SK-N-SH (cell line): ENCODE measurements at regions not wholly inside any gene's neighbourhood (a gene's known extent, or its start where the extent isn't known, plus 50 kb on each side); places are given as distances from the start of the nearest gene placed in this dataset.

Experiments used
- CTCF ChIA-PET: fragments of 300-600, 350-600 bp; formaldehyde crosslinking; extraction: SDS; loops from one replicate; lab custom pipeline; 2021; lab: Yijun Ruan, JAX
- POLR2A ChIA-PET: fragments of 350-600 bp; sonication (Branson Sonifier 250); formaldehyde crosslinking; extraction: SDS; loops from one replicate; lab custom pipeline; 2020; ENCODE audit warnings: antibody characterized with exemption, inconsistent platforms; lab: Yijun Ruan, JAX
- DNase-seq: peaks from one replicate; pipeline ENCODE4 v3.0.0; 2012
- H2AFZ ChIP-seq: fragments of 200-600 bp; sonication (generic); 2 replicates; pipeline ENCODE4 v1.8.1; 2016; ENCODE audit warnings: antibody characterized with exemption, mild to moderate bottlenecking, low read depth
- H3F3A ChIP-seq: fragments of 200-600 bp; sonication (generic); replicated peaks from 2 replicates; pipeline ENCODE3; 2016; ENCODE audit warnings: antibody characterized with exemption, mild to moderate bottlenecking; ENCODE audit not compliant: insufficient read depth
- H3K27ac ChIP-seq, 2 experiments: fragments of 200-500 bp in 1 of 2; fragments of 200-600 bp in 1 of 2; sonication (Bioruptor generic) in 1 of 2; sonication (generic), shearing (Covaris generic) in 1 of 2; 2 replicates each; pipeline versions ENCODE4 v1.5.1 to v1.6.1; 2014 to 2016; ENCODE audit warnings: low read depth in 2 of 2, inconsistent platforms in 1 of 2, low read length in 1 of 2, mild to moderate bottlenecking in 1 of 2, mixed read lengths in 1 of 2
- H3K27me3 ChIP-seq: fragments of 200-600 bp; sonication (generic), shearing (Covaris generic); 2 replicates; pipeline ENCODE4 v1.6.1; 2016; ENCODE audit warnings: mixed run types; ENCODE audit not compliant: insufficient read depth
- H3K36me3 ChIP-seq, 2 experiments: fragments of 200-500 bp in 1 of 2; fragments of 200-600 bp in 1 of 2; sonication (Bioruptor generic) in 1 of 2; sonication (generic) in 1 of 2; replicated peaks in 1 of 2; 2 replicates each; pipeline versions ENCODE3 to v1.5.1; 2014 to 2016; ENCODE audit warnings: low read length in 1 of 2, mild to moderate bottlenecking in 1 of 2; ENCODE audit not compliant: insufficient read depth in 2 of 2, control insufficient read depth in 1 of 2
- H3K4me1 ChIP-seq, 2 experiments: fragments of 200-500 bp in 1 of 2; fragments of 200-600 bp in 1 of 2; sonication (Bioruptor generic) in 1 of 2; sonication (generic), shearing (Covaris generic) in 1 of 2; 2 replicates each; pipeline versions ENCODE4 v1.5.1 to v1.6.1; 2014 to 2016; ENCODE audit warnings: low read depth in 1 of 2, low read length in 1 of 2, mixed run types in 1 of 2; ENCODE audit not compliant: insufficient read depth in 2 of 2, control insufficient read depth in 1 of 2
- H3K4me2 ChIP-seq: fragments of 200-600 bp; sonication (generic), shearing (Covaris generic); 2 replicates; pipeline ENCODE4 v1.6.1; 2017; ENCODE audit warnings: mixed run types
- H3K4me3 ChIP-seq, 2 experiments: fragments of 200-500 bp in 1 of 2; fragments of 200-600 bp in 1 of 2; sonication (Bioruptor generic) in 1 of 2; sonication (generic), shearing (Covaris generic) in 1 of 2; 2 replicates each; pipeline versions ENCODE4 v1.5.1 to v1.8.1; 2014 to 2016; ENCODE audit warnings: low read depth in 2 of 2, inconsistent platforms in 1 of 2, low read length in 1 of 2, mild to moderate bottlenecking in 1 of 2, mixed read lengths in 1 of 2, moderate library complexity in 1 of 2
- H3K79me2 ChIP-seq: fragments of 200-600 bp; sonication (generic); 2 replicates; pipeline ENCODE4 v1.8.1; 2017; ENCODE audit warnings: mild to moderate bottlenecking; ENCODE audit not compliant: insufficient read depth
- H3K9ac ChIP-seq: fragments of 200-600 bp; sonication (generic); 2 replicates; pipeline ENCODE4 v1.6.1; 2017; ENCODE audit warnings: mixed run types
- H3K9me2 ChIP-seq: fragments of 200-600 bp; sonication (generic); 2 replicates; pipeline ENCODE4 v1.6.1; 2017; ENCODE audit warnings: mixed run types
- H3K9me3 ChIP-seq: fragments of 200-600 bp; sonication (generic); 2 replicates; pipeline ENCODE4 v1.6.1; 2017; ENCODE audit warnings: mixed run types, mild to moderate bottlenecking, moderate library complexity
- H4K20me1 ChIP-seq: fragments of 200-600 bp; sonication (generic); 2 replicates; pipeline ENCODE4 v1.6.1; 2017; ENCODE audit warnings: mild to moderate bottlenecking, mixed run types; ENCODE audit not compliant: insufficient read depth
- CHD2 ChIP-seq: fragments of 150-350 bp; IDR thresholded peaks from 2 replicates; pipeline ENCODE4 v1.6.1; 2018; ENCODE audit warnings: low read length; ENCODE audit not compliant: partially characterized antibody
- ELF1 ChIP-seq: IDR thresholded peaks from 2 replicates; pipeline ENCODE4 v1.4.0; 2012
- EP300 ChIP-seq, 2 experiments: IDR thresholded peaks; 2 replicates each; pipeline versions ENCODE4 v1.4.0 to v1.6.1; 2012; ENCODE audit warnings: borderline replicate concordance in 1 of 2, low read depth in 1 of 2, low read length in 1 of 2
- FOSL2 ChIP-seq: IDR thresholded peaks from 2 replicates; pipeline ENCODE4 v1.4.0; 2012; ENCODE audit warnings: low read depth, mild to moderate bottlenecking, moderate library complexity, borderline replicate concordance
- GABPA ChIP-seq: IDR thresholded peaks from 2 replicates; pipeline ENCODE4 v1.4.0; 2012; ENCODE audit warnings: low read depth, mild to moderate bottlenecking
- NFIC ChIP-seq: IDR thresholded peaks from 2 replicates; pipeline ENCODE4 v1.4.0; 2012; ENCODE audit warnings: borderline replicate concordance
- POLR2AphosphoS5 ChIP-seq: IDR thresholded peaks from 2 replicates; pipeline ENCODE4 v1.6.1; 2012; ENCODE audit warnings: low read depth, low read length
- RCOR1 ChIP-seq: fragments of 150-350 bp; IDR thresholded peaks from 2 replicates; pipeline ENCODE4 v1.6.1; 2017; ENCODE audit warnings: antibody characterized with exemption, low read length
- RFX5 ChIP-seq: IDR thresholded peaks from 2 replicates; pipeline ENCODE4 v1.6.1; 2012; ENCODE audit warnings: mild to moderate bottlenecking, improper control_type of control experiment, low read length
- RXRA ChIP-seq: IDR thresholded peaks from 2 replicates; pipeline ENCODE4 v1.4.0; 2012; ENCODE audit warnings: low read depth, mild to moderate bottlenecking, borderline replicate concordance
- TEAD4 ChIP-seq: IDR thresholded peaks from 2 replicates; pipeline ENCODE4 v1.4.0; 2012; ENCODE audit warnings: mild to moderate bottlenecking, borderline replicate concordance; ENCODE audit not compliant: insufficient read depth
- YY1 ChIP-seq: IDR thresholded peaks from 2 replicates; pipeline ENCODE4 v1.4.0; 2012; ENCODE audit warnings: low read depth, mild to moderate bottlenecking
- WGBS: methylation state at CpG from one replicate; pipeline ENCODE4 v1.1.6; 2017; ENCODE audit warnings: low lambda C conversion rate; 5-methylcytosine and 5-hydroxymethylcytosine counted together
- TF ChIP-seq, protein P1 (sequence below): fragments of 150-350 bp; IDR thresholded peaks from 2 replicates; pipeline ENCODE4 v1.6.1; 2016; ENCODE audit warnings: mild to moderate bottlenecking, low read depth, low read length
- TF ChIP-seq, protein P2 (sequence below): fragments of 200-600 bp; sonication (generic); IDR thresholded peaks from 2 replicates; pipeline ENCODE4 v1.6.1; 2017; ENCODE audit warnings: antibody characterized with exemption, mild to moderate bottlenecking, moderate library complexity
- TF ChIP-seq, protein P3 (sequence below): fragments of 150-350 bp; IDR thresholded peaks from 2 replicates; pipeline ENCODE4 v1.6.1; 2017; ENCODE audit warnings: antibody characterized with exemption, low read length, low read depth, borderline replicate concordance
- TF ChIP-seq, protein P4 (sequence below): IDR thresholded peaks from 2 replicates; pipeline ENCODE4 v1.4.0; 2012; ENCODE audit warnings: low read depth

- Histone ChIP-seq H3K9me3 (no peaks in the 10 kb centered on the region), H2AFZ (no peak overlapping the region), H3K4me2 (no peak overlapping the region), H3K79me2 (no peaks in the 10 kb centered on the region), H3K27me3 (no peaks in the 10 kb centered on the region), H3K4me1 (peaks cover 10 to 18% of the 10 kb centered on the region in 2 experiments; a peak in 3 of 4 replicates), H3K9ac (no peak overlapping the region), H3K9me2 (no peaks in the 10 kb centered on the region), H3F3A (peaks cover 10% of the 10 kb centered on the region), H3K27ac (no peak overlapping the region), H4K20me1 (no peaks in the 10 kb centered on the region), H3K4me3 (no peak overlapping the region), H3K36me3 (peaks cover 0 to 3% of the 10 kb centered on the region in 2 experiments)
- WGBS, result 96% methylated on average over 3 of the region's 4 CpGs
- TF ChIP-seq GABPA (no peak), RFX5 (no peak), ELF1 (no peak), CHD2 (no peak), EP300 (IDR thresholded peaks at IDR 0.05; ENCODE audit: borderline replicate concordance in 1 of 2, low read depth in 1 of 2, low read length in 1 of 2) (no peak), TEAD4 (no peak), RCOR1 (no peak), YY1 (no peak), NFIC (no peak), FOSL2 (no peak), RXRA (no peak), POLR2AphosphoS5 (no peak)
- TF ChIP-seq, protein P1, sequence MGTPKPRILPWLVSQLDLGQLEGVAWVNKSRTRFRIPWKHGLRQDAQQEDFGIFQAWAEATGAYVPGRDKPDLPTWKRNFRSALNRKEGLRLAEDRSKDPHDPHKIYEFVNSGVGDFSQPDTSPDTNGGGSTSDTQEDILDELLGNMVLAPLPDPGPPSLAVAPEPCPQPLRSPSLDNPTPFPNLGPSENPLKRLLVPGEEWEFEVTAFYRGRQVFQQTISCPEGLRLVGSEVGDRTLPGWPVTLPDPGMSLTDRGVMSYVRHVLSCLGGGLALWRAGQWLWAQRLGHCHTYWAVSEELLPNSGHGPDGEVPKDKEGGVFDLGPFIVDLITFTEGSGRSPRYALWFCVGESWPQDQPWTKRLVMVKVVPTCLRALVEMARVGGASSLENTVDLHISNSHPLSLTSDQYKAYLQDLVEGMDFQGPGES, result no peak
- TF ChIP-seq, protein P2, sequence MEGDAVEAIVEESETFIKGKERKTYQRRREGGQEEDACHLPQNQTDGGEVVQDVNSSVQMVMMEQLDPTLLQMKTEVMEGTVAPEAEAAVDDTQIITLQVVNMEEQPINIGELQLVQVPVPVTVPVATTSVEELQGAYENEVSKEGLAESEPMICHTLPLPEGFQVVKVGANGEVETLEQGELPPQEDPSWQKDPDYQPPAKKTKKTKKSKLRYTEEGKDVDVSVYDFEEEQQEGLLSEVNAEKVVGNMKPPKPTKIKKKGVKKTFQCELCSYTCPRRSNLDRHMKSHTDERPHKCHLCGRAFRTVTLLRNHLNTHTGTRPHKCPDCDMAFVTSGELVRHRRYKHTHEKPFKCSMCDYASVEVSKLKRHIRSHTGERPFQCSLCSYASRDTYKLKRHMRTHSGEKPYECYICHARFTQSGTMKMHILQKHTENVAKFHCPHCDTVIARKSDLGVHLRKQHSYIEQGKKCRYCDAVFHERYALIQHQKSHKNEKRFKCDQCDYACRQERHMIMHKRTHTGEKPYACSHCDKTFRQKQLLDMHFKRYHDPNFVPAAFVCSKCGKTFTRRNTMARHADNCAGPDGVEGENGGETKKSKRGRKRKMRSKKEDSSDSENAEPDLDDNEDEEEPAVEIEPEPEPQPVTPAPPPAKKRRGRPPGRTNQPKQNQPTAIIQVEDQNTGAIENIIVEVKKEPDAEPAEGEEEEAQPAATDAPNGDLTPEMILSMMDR, result no peak
- TF ChIP-seq, protein P3, sequence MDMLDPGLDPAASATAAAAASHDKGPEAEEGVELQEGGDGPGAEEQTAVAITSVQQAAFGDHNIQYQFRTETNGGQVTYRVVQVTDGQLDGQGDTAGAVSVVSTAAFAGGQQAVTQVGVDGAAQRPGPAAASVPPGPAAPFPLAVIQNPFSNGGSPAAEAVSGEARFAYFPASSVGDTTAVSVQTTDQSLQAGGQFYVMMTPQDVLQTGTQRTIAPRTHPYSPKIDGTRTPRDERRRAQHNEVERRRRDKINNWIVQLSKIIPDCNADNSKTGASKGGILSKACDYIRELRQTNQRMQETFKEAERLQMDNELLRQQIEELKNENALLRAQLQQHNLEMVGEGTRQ, result no peak
- TF ChIP-seq, protein P4, sequence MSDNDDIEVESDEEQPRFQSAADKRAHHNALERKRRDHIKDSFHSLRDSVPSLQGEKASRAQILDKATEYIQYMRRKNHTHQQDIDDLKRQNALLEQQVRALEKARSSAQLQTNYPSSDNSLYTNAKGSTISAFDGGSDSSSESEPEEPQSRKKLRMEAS, result no peak
- POLR2A ChIA-PET, result interaction anchor here (1.3 kb wide), 1 partner anchor 196 kb away, joined by 4 read pairs; the partner anchor contains the start of genes MPHOSPH9 and MTRFR
- CTCF ChIA-PET, result interaction anchor here (1.2 to 2.6 kb wide), 2 partner anchors 55 to 201 kb away, joined by 3 to 8 read pairs; no protein-coding TSS in a partner anchor
- DNase-seq, result no peak
These were observed 56.2 kb downstream of the ARL6IP4 start for GRCh38 chr12:123036466-123037285.
